HCT116 (cell line): ENCODE measurements at regions not wholly inside any gene's neighbourhood (a gene's known extent, or its start where the extent isn't known, plus 50 kb on each side); places are given as distances from the start of the nearest gene placed in this dataset.

Source experiments
- ATAC-seq: fragments of 200-7000 bp; cut with Tn5 transposase; 2 replicates; pipeline ENCODE4 v1.9.1; 2020; ENCODE audit warnings: mild to moderate bottlenecking, moderate library complexity
- BruUV-seq: library from RNA; stranded (reverse); fragments of 400-500 nt; replicated peaks from 2 replicates; lab custom pipeline; 2021; lab: Mats Ljungman, UMichigan
- CTCF ChIA-PET: fragments of 300-600 bp; sonication (Branson Sonifier 250); formaldehyde crosslinking; loops from one replicate; lab custom pipeline; 2021; ENCODE audit warnings: antibody characterized with exemption; lab: Charles Lee
- POLR2A ChIA-PET: fragments of 300-600, 350-600 bp; sonication (Branson Sonifier 250); formaldehyde crosslinking; loops from one replicate; lab custom pipeline; 2021; ENCODE audit warnings: antibody characterized with exemption; lab: Charles Lee
- RAD21 ChIA-PET, 2 experiments: fragments of 300-600 bp; sonication (Branson Sonifier 250); formaldehyde crosslinking; loops; one replicate each; lab custom pipeline; 2023; ENCODE audit warnings: low total read pairs in 2 of 2; ENCODE audit not compliant: uncharacterized antibody in 2 of 2, unreplicated experiment in 2 of 2, low non-redundant PET in 1 of 2; lab: Charles Lee
- DNase-seq: peaks from one replicate; pipeline ENCODE4 v3.0.0-alpha.2; 2010; ENCODE audit warnings: low read depth, low spot score
- H2AFZ ChIP-seq: fragments of 200-600 bp; shearing (Covaris generic), sonication (generic); 2 replicates; pipeline ENCODE4 v1.6.1; 2017; ENCODE audit warnings: low read depth, mixed run types, mixed read lengths, antibody characterized with exemption, low read length; ENCODE audit not compliant: poor library complexity, severe bottlenecking
- H3K27ac ChIP-seq: 2 replicates; pipeline ENCODE4 v1.5.1; 2012; ENCODE audit warnings: low read depth, low read length
- H3K27me3 ChIP-seq: fragments of 200-600 bp; sonication (generic); 2 replicates; pipeline ENCODE4 v1.6.1; 2016; ENCODE audit warnings: mixed run types, low read length, mixed read lengths; ENCODE audit not compliant: insufficient read depth
- H3K36me3 ChIP-seq, 2 experiments: fragments of 200-500 bp in 1 of 2; fragments of 200-600 bp in 1 of 2; sonication (Bioruptor generic) in 1 of 2; sonication (generic) in 1 of 2; 2 replicates each; pipeline versions ENCODE4 v1.5.1 to v1.6.1; 2014 to 2016; ENCODE audit warnings: low read length in 2 of 2, inconsistent platforms in 1 of 2, mixed read lengths in 1 of 2, mixed run types in 1 of 2; ENCODE audit not compliant: insufficient read depth in 2 of 2, control insufficient read depth in 1 of 2
- H3K4me1 ChIP-seq, 2 experiments: fragments of 200-600 bp in 1 of 2; sonication (generic) in 1 of 2; 2 replicates each; pipeline versions ENCODE4 v1.5.1 to v1.6.1; 2012 to 2017; ENCODE audit warnings: low read length in 2 of 2, inconsistent platforms in 1 of 2, mild to moderate bottlenecking in 1 of 2, mixed read lengths in 1 of 2, mixed run types in 1 of 2, moderate library complexity in 1 of 2; ENCODE audit not compliant: insufficient read depth in 2 of 2, control insufficient read depth in 1 of 2
- H3K4me2 ChIP-seq: fragments of 200-600 bp; sonication (generic); 2 replicates; pipeline ENCODE4 v1.6.1; 2017; ENCODE audit warnings: mixed run types, low read length, mixed read lengths
- H3K4me3 ChIP-seq, 2 experiments: fragments of 200-600 bp in 1 of 2; sonication (generic) in 1 of 2; replicated peaks in 1 of 2; 2 replicates each; pipeline ENCODE4 v1.5.1; 2011 to 2016; ENCODE audit warnings: low read length in 2 of 2, control low read depth in 1 of 2, low read depth in 1 of 2, mild to moderate bottlenecking in 1 of 2, mixed read lengths in 1 of 2, mixed run types in 1 of 2
- H3K79me2 ChIP-seq: fragments of 200-600 bp; sonication (generic); 2 replicates; pipeline ENCODE4 v1.6.1; 2017; ENCODE audit warnings: mild to moderate bottlenecking, mixed run types, low read length, moderate library complexity, mixed read lengths; ENCODE audit not compliant: insufficient read depth
- H3K9ac ChIP-seq: fragments of 200-600 bp; sonication (generic); 2 replicates; pipeline ENCODE4 v1.6.1; 2016; ENCODE audit warnings: low read length, mixed read lengths
- H3K9me2 ChIP-seq: fragments of 200-600 bp; sonication (generic), shearing (Covaris generic); 2 replicates; pipeline ENCODE4 v1.6.1; 2017; ENCODE audit warnings: mixed run types, mild to moderate bottlenecking, moderate library complexity; ENCODE audit not compliant: insufficient read depth
- H3K9me3 ChIP-seq, 2 experiments: fragments of 200-500 bp in 1 of 2; fragments of 200-600 bp in 1 of 2; sonication (Bioruptor generic) in 1 of 2; sonication (generic) in 1 of 2; 2 replicates each; pipeline ENCODE4 v1.6.1; 2014 to 2017; ENCODE audit warnings: low read length in 2 of 2, mixed read lengths in 2 of 2, inconsistent platforms in 1 of 2, low read depth in 1 of 2, mild to moderate bottlenecking in 1 of 2, mixed run types in 1 of 2, moderate library complexity in 1 of 2; ENCODE audit not compliant: control insufficient read depth in 1 of 2, insufficient read depth in 1 of 2
- H4K20me1 ChIP-seq: fragments of 200-600 bp; sonication (generic), shearing (Covaris generic); 2 replicates; pipeline ENCODE4 v1.6.1; 2017; ENCODE audit warnings: mixed run types, mild to moderate bottlenecking, moderate library complexity; ENCODE audit not compliant: insufficient read depth
- CBX3 ChIP-seq: IDR thresholded peaks from 2 replicates; pipeline ENCODE4 v1.6.1; 2012; ENCODE audit warnings: low read depth
- CTCF ChIP-seq, 3 experiments: fragments of 200-600 bp in 1 of 3; sonication (generic) in 1 of 3; IDR thresholded peaks in 2 of 3; conservative IDR thresholded peaks in 1 of 3; 2 replicates each; pipeline ENCODE4 v1.5.1; 2012 to 2017; ENCODE audit warnings: low read depth in 2 of 3, low read length in 2 of 3, antibody characterized with exemption in 1 of 3, borderline replicate concordance in 1 of 3, control low read depth in 1 of 3, mild to moderate bottlenecking in 1 of 3, mixed read lengths in 1 of 3, mixed run types in 1 of 3, moderate library complexity in 1 of 3; ENCODE audit not compliant: insufficient read depth in 1 of 3
- ELF1 ChIP-seq: IDR thresholded peaks from 2 replicates; pipeline ENCODE4 v1.6.1; 2012; ENCODE audit warnings: low read depth, borderline replicate concordance
- EZH2 ChIP-seq: fragments of 200-600 bp; sonication (generic); IDR thresholded peaks from 2 replicates; pipeline ENCODE4 v1.6.1; 2017; ENCODE audit warnings: antibody characterized with exemption, mixed run types
- EZH2phosphoT487 ChIP-seq: fragments of 200-600 bp; IDR thresholded peaks from 2 replicates; pipeline ENCODE4 v1.6.1; 2018; ENCODE audit warnings: antibody characterized with exemption, borderline replicate concordance
- FOSL1 ChIP-seq: IDR thresholded peaks from 2 replicates; pipeline ENCODE4 v1.6.1; 2012; ENCODE audit warnings: low read depth
- JUND ChIP-seq: IDR thresholded peaks from 2 replicates; pipeline ENCODE4 v1.6.1; 2012
- POLR2A ChIP-seq: IDR thresholded peaks from 2 replicates; pipeline ENCODE4 v1.7.0; 2011; ENCODE audit warnings: borderline replicate concordance; ENCODE audit not compliant: insufficient read depth, insufficient read length; ENCODE audit errors: extremely low read depth
- SIN3A ChIP-seq: IDR thresholded peaks from 2 replicates; pipeline ENCODE4 v1.6.1; 2012; ENCODE audit warnings: low read depth
- SRF ChIP-seq: IDR thresholded peaks from 2 replicates; pipeline ENCODE4 v1.6.1; 2012; ENCODE audit warnings: low read depth
- TCF7L2 ChIP-seq: IDR thresholded peaks from 2 replicates; pipeline ENCODE4 v1.7.0; 2011; ENCODE audit warnings: borderline replicate concordance, inconsistent platforms; ENCODE audit not compliant: insufficient read depth, insufficient read length; ENCODE audit errors: extremely low read depth
- YY1 ChIP-seq: IDR thresholded peaks from 2 replicates; pipeline ENCODE4 v1.6.1; 2011; ENCODE audit warnings: low read length, low read depth, moderate library complexity, mild to moderate bottlenecking; ENCODE audit not compliant: insufficient replicate concordance; ENCODE audit errors: extremely low read depth
- intact Hi-C: fragments of 100-400 bp; cut with micrococcal nuclease; formaldehyde crosslinking; loops from 2 replicates; pipeline ENCODE4 v1.10.0; 2022

DNA sequence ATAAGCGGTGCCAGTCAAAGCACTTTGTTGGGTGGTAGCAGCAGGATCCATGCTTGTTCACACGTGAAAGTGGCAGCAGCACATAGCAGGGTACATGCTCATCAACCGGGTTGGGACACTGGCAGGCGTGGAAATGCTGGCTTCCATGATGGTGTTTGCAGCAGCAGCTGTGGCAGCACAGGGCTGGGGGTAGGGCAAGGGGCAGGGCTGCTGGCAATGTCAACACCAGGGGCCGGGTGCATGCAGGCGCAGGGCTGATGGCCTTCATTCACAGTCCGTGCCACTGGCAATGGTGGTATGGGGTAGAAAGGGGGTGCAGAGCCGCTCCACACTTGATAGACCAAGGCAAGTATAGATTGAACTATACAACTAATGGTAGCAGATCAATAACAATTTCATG is 374.7 kb upstream of the FAM241A start:
- intact Hi-C loops = no loop called here
- no peak overlapping the region for H3K4me2 ChIP-seq
- H3K27me3 ChIP-seq = no peaks in the 10 kb centered on the region
- ATAC-seq (no peak), DNase-seq (no peak)
- no peak overlapping the region for H3K9ac ChIP-seq
- TF ChIP-seq JUND = no peak
- TF ChIP-seq EZH2 = no peak
- no peak for TF ChIP-seq SRF
- no peak for TF ChIP-seq TCF7L2
- TF ChIP-seq SIN3A = no peak
- no peak for TF ChIP-seq YY1
- no peak for TF ChIP-seq FOSL1
- TF ChIP-seq CBX3 = no peak
- TF ChIP-seq CTCF (IDR thresholded peaks at IDR 0.05 in 2 of 3, conservative IDR thresholded peaks at IDR 0.05 in 1 of 3; ENCODE audit: borderline replicate concordance in 1 of 3, insufficient read depth in 1 of 3, low read depth in 2 of 3, low read length in 2 of 3) = no peak
- no peak for TF ChIP-seq EZH2phosphoT487
- TF ChIP-seq ELF1 = no peak
- no peak for TF ChIP-seq POLR2A
- ChIA-PET POLR2A (no interaction called here), RAD21 (no interaction called here), CTCF (no interaction called here)
- H3K36me3 ChIP-seq = no peaks in the 10 kb centered on the region
- H3K9me3 ChIP-seq = no peaks in the 10 kb centered on the region
- H3K9me2 ChIP-seq = no peaks in the 10 kb centered on the region
- no peak overlapping the region for H2AFZ ChIP-seq
- H3K79me2 ChIP-seq = no peaks in the 10 kb centered on the region
- no peak overlapping the region for H3K27ac ChIP-seq
- BruUV-seq = no TSS peak
- H4K20me1 ChIP-seq = no peaks in the 10 kb centered on the region
- no peak overlapping the region for H3K4me3 ChIP-seq
- H3K4me1 ChIP-seq = no peaks in the 10 kb centered on the region
